PC-9 (cell line): ENCODE measurements at regions not wholly inside any gene's neighbourhood (a gene's known extent, or its start where the extent isn't known, plus 50 kb on each side); places are given as distances from the start of the nearest gene placed in this dataset.

ENCODE experiments used
- BruUV-seq: library from RNA; stranded (reverse); fragments of 400-500 nt; replicated peaks from 2 replicates; lab custom pipeline; 2021; lab: Mats Ljungman, UMichigan
- CTCF ChIA-PET: fragments of 300-600 bp; sonication (Branson Sonifier 250); formaldehyde crosslinking; loops from one replicate; lab custom pipeline; 2022; ENCODE audit warnings: antibody characterized with exemption; lab: Charles Lee
- POLR2A ChIA-PET: fragments of 300-600 bp; sonication (Branson Sonifier 250); formaldehyde crosslinking; loops from one replicate; lab custom pipeline; 2022; ENCODE audit warnings: antibody characterized with exemption; ENCODE audit not compliant: unreplicated experiment; lab: Charles Lee
- DNase-seq, 2 experiments: peaks; one replicate each; pipeline versions ENCODE4 v3.0.0 to v3.0.0-alpha.2; 2015 to 2022; ENCODE audit warnings: mixed read lengths in 1 of 2
- H2AFZ ChIP-seq: fragments of 200-600 bp; sonication (generic); 2 replicates; pipeline ENCODE4 v1.8.1; 2017; ENCODE audit warnings: antibody characterized with exemption
- H3F3A ChIP-seq: fragments of 200-600 bp; sonication (generic); 2 replicates; pipeline ENCODE4 v1.8.1; 2017; ENCODE audit warnings: antibody characterized with exemption, mild to moderate bottlenecking, low read depth; ENCODE audit not compliant: insufficient read depth
- H3K27ac ChIP-seq: fragments of 200-600 bp; sonication (generic); 2 replicates; pipeline ENCODE4 v1.6.1; 2016; ENCODE audit warnings: mixed run types
- H3K27me3 ChIP-seq: fragments of 200-600 bp; sonication (generic); 2 replicates; pipeline ENCODE4 v1.6.1; 2016; ENCODE audit warnings: low read depth, mixed run types; ENCODE audit not compliant: insufficient read depth
- H3K36me3 ChIP-seq: fragments of 200-600 bp; sonication (generic); 2 replicates; pipeline ENCODE4 v1.6.1; 2016; ENCODE audit warnings: low read depth, mixed run types
- H3K4me1 ChIP-seq: fragments of 200-600 bp; sonication (generic); replicated peaks from 2 replicates; pipeline ENCODE4 v1.6.1; 2016; ENCODE audit warnings: mixed run types; ENCODE audit not compliant: insufficient read depth
- H3K4me2 ChIP-seq: fragments of 200-600 bp; sonication (generic); 2 replicates; pipeline ENCODE4 v1.6.1; 2017; ENCODE audit warnings: mixed run types
- H3K4me3 ChIP-seq: fragments of 200-600 bp; sonication (generic); 2 replicates; pipeline ENCODE4 v1.6.1; 2016; ENCODE audit warnings: mixed run types
- H3K79me2 ChIP-seq: fragments of 200-600 bp; sonication (generic); 2 replicates; pipeline ENCODE4 v1.6.1; 2017; ENCODE audit warnings: low read depth, mixed run types
- H3K9me2 ChIP-seq: fragments of 200-600 bp; sonication (generic); 2 replicates; pipeline ENCODE4 v1.8.1; 2017; ENCODE audit warnings: mild to moderate bottlenecking; ENCODE audit not compliant: insufficient read depth
- H3K9me3 ChIP-seq: fragments of 200-600 bp; sonication (generic); 2 replicates; pipeline ENCODE4 v1.8.1; 2016; ENCODE audit warnings: low read depth; ENCODE audit not compliant: insufficient read depth
- H4K20me1 ChIP-seq: fragments of 200-600 bp; sonication (generic); 2 replicates; pipeline ENCODE4 v1.8.1; 2017; ENCODE audit not compliant: insufficient read depth
- CTCF ChIP-seq: fragments of 200-600 bp; sonication (generic); conservative IDR thresholded peaks from 2 replicates; pipeline ENCODE4 v1.6.1; 2017; ENCODE audit warnings: mixed run types, antibody characterized with exemption, mild to moderate bottlenecking, moderate library complexity
- EZH2 ChIP-seq: fragments of 200-600 bp; sonication (generic); IDR thresholded peaks from 2 replicates; pipeline ENCODE4 v1.8.0; 2017; ENCODE audit warnings: antibody characterized with exemption, low read depth
- intact Hi-C: fragments of 100-400 bp; cut with micrococcal nuclease; formaldehyde crosslinking; loops from one replicate; pipeline ENCODE4 v1.10.0; 2022; ENCODE audit not compliant: unreplicated experiment

- H4K20me1 ChIP-seq: no peaks in the 10 kb centered on the region
- H2AFZ ChIP-seq: no peak overlapping the region
- TF ChIP-seq CTCF: no peak
- no peak for TF ChIP-seq EZH2
- no peaks in the 10 kb centered on the region for H3F3A ChIP-seq
- H3K9me3 ChIP-seq: no peaks in the 10 kb centered on the region
- POLR2A ChIA-PET: no interaction called here
- no peak overlapping the region for H3K27ac ChIP-seq
- H3K4me1 ChIP-seq: no peaks in the 10 kb centered on the region
- no peak overlapping the region for H3K4me2 ChIP-seq
- H3K36me3 ChIP-seq: no peaks in the 10 kb centered on the region
- CTCF ChIA-PET: no interaction called here
- H3K79me2 ChIP-seq: no peaks in the 10 kb centered on the region
- peaks cover 62% of the 10 kb centered on the region for H3K27me3 ChIP-seq
- BruUV-seq: no TSS peak
- DNase-seq: no peak
- H3K9me2 ChIP-seq: no peaks in the 10 kb centered on the region
- intact Hi-C loops: no loop called here
- H3K4me3 ChIP-seq: no peak overlapping the region
Observed at GRCh38 chr12:113609692-113610469, 138.2 kb upstream of the LHX5 start.

- no TSS peak for BruUV-seq
- Histone ChIP-seq H4K20me1 (no peaks in the 10 kb centered on the region), H2AFZ (no peak overlapping the region), H3K9me3 (no peaks in the 10 kb centered on the region), H3K4me2 (no peak overlapping the region), H3K79me2 (no peaks in the 10 kb centered on the region), H3K4me3 (no peak overlapping the region), H3K36me3 (no peaks in the 10 kb centered on the region), H3K9me2 (no peaks in the 10 kb centered on the region), H3F3A (no peaks in the 10 kb centered on the region), H3K27me3 (peaks cover 29% of the 10 kb centered on the region), H3K4me1 (no peaks in the 10 kb centered on the region), H3K27ac (no peak overlapping the region)
- DNase-seq: no peak
- TF ChIP-seq EZH2: no peak
- TF ChIP-seq CTCF: no peak
- intact Hi-C loops: no loop called here
- POLR2A ChIA-PET: no interaction called here
- CTCF ChIA-PET: interaction anchor here (0.6 kb wide), 1 partner anchor 1177 kb away, joined by 3 read pairs; no protein-coding TSS in a partner anchor
Observed at GRCh38 chr12:113604666-113605065, 133.0 kb upstream of the LHX5 start.

- ChIA-PET CTCF (no interaction called here), POLR2A (no interaction called here)
- no peaks in the 10 kb centered on the region for H3K9me2 ChIP-seq
- BruUV-seq: no TSS peak
- intact Hi-C loops: no loop called here
- H3K79me2 ChIP-seq: no peaks in the 10 kb centered on the region
- no peaks in the 10 kb centered on the region for H3K4me1 ChIP-seq
- no peaks in the 10 kb centered on the region for H3K36me3 ChIP-seq
- H3K4me2 ChIP-seq: no peak overlapping the region
- no peak for TF ChIP-seq EZH2
- TF ChIP-seq CTCF: no peak
- peaks cover 33% of the 10 kb centered on the region for H3K27me3 ChIP-seq
- no peaks in the 10 kb centered on the region for H3K9me3 ChIP-seq
- no peak overlapping the region for H3K27ac ChIP-seq
- H3K4me3 ChIP-seq: no peak overlapping the region
- H2AFZ ChIP-seq: no peak overlapping the region
- no peak for DNase-seq
- H3F3A ChIP-seq: no peaks in the 10 kb centered on the region
- H4K20me1 ChIP-seq: no peaks in the 10 kb centered on the region
Observed at GRCh38 chr12:113601656-113602263, 130.1 kb upstream of the LHX5 start.
